ENCODE measurements at regions not wholly inside any gene's neighbourhood (a gene's known extent, or its start where the extent isn't known, plus 50 kb on each side); places are given as distances from the start of the nearest gene placed in this dataset.
"Not testable (repeated sequence)": the region's sequence is repeated elsewhere in the genome, so short reads cannot be mapped to it uniquely, and the experiment has no call there.

- not testable (repeated sequence) for DNase-seq
These were observed 344.1 kb upstream of the ZNF32 start for GRCh38 chr10:43992816-43993215.

DNA sequence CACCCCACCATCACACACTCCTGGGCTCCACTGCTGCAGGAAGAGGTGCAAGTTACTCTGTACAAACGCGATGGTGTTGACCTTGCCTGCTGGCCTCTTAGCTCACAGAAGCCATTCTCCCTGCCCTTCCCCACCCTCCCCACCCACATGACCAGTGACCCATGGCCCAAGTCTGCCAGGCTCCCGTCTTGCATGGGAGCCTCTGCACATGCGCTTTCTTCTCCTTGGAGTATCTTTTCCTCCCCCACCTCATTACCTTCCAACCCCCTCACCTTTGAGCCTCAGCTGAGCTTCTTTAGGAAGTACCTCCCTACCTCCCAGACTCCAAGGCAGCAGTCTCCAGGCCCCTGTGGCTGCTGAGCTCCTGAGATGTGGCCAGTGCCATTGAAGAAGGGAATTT is 337.7 kb upstream of the ZNF32 start:
- no peak for DNase-seq

DNA sequence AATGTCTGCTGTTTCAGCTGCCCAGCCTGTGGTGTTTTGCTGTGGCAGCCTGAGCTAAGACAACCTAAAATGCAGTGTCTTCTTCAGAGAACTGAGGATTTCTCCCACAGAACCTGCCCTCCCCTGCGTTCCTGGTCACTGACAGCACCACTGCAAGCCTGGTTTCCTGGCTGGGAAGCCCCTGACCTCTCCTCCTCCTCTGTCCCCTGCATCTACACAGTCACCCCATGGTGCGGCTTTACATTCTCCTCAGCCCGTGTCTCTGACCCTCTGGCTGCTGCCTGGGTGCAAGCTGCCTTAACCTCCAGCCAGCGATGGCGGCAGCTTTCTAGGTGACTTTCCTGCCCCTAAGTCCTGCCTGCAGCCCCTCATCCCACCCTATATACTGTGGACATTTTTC is 337.3 kb upstream of the ZNF32 start:
- no peak for DNase-seq

- no peak for DNase-seq
These were observed 335.2 kb upstream of the ZNF32 start for GRCh38 chr10:43983856-43984271.

DNA sequence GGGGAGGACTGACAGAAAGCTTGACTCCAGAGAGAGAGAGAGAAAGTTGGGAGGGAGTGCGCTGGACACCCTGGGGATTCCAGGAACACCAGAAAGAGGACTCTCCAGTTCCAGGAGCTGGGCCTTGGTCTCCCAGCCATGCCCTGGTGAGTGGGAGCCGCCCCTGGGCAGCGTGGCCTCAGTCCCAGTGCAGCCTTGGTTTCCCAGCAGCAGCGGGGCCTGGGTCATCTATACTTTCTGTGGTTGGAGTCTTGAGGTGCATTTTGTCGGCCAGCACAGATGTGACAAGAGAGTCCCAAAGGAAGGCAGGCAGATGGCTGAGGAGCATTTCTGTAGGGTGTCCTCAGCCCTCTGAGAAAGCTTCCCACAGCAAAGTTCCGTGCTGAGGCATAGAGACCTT is 334.7 kb upstream of the ZNF32 start:
- DNase-seq, result no peak

DNA sequence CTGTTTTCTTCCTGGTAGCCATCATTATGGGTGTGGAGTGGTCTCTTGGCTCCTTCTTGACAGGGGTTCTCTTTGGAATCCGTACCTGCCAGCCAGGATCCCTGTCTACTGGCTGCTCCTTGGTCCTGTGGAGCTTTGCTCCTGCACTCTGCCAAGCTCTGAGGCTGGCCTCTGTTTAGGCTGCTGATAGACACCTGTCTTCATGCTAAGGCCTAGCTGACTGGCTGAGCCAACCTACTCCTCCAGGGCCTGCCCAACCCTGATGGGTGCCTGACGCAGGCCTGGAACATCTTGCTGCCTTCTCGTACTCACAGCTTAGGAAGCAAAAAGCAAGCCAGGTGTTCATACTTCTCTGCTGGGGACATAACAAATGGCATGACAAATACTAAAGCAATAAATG is 333.6 kb upstream of the ZNF32 start:
- no peak for DNase-seq

GRCh38 chr10:43981696-43982095 is 333.0 kb upstream of the ZNF32 start:
- no peak for DNase-seq

DNA sequence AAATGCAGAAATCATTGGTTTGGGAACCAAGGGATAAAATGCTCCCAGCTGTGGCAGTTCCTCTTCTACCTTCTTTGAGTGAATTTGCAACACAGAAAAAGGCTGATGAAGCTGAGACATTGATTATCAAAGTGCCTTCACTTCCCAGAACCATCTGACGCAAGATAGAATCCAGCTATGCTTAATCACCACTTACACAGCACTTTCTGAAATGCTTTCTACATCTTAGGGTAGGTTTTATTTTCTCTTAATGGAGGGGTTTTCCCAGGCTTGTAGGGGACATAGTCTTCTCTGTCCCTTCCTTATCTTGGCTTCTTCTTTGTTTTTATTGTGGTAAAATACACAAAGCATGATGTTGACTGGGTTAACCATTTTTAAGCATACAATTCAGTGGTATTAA is 332.6 kb upstream of the ZNF32 start:
- DNase-seq, result no peak

DNA sequence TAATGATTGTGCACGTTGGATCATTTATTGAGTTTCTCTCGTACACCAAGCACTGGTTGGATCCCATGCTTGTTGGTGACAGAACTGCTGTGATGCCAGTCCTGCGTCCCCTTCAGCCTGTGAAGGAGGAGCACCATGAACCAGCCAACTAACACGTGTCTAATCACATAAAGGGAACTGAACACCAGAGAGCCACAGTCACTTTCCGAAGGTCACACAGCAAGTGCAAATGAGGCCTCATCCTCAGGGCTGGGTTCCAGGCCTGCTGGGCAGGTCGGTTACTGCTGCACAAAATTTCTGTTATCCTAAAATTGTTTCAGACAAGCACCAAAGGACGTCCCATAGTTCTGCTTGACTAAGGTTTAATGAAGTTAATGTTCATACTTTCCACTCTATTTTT is 332.0 kb upstream of the ZNF32 start:
- DNase-seq, result no peak

DNA sequence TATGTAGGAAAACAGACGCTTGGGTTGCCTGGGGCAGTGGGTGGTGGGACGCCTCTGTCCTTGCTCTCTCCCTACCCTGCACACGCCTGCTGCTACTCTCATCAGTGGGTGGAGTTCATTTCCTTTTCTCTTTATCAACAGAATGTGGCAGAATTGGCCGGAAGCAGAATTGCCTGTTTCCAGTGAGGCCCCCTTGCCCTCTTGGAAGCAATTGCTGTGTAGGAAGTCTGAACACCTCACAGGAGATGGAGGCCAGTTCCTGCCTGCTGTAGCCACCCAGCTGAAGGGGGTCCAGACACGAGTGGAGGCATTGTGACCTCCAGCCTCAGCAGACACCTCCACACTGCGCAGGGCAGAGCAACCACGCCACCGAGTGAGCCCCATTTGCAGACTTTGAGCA is 331.6 kb upstream of the ZNF32 start:
- DNase-seq, result no peak

DNA sequence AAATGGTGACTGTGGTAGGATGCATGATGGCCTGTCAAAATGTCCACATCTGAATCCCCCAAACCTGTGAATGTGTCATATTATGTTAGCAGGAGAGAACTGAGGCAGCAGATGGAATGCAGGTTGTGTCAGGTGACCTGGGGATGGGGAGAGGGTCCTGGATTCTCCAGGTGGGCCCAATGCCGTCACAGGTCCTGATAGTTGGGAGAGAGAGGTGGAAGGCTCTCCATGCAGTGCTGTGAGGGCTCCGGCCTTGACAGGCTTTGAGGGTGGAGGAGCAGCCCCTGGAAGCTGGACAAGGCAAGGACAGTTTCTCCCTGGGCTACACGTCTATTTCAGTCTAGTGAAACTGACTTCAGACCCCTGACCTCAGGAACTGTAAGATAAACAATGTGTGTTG is 330.9 kb upstream of the ZNF32 start:
- no peak for DNase-seq

DNA sequence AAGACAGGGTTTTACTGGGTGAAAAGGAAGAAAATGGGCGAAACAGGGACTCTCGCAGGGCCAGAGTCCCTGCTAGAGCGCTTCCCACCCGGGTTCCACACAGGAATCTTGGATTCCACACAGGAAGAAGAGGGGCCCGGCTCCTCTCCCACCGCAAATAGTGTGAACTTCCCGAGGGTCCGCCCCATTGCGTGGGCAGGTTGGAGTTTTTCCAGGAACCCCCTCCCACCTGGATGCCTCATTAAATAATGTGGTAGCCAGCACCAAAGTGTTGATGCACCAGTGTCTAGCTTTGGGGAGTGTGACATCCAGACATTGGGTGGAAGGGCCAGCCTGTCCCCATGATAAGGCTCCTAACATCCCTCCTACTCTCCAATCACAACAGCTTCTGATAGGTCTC is 330.3 kb upstream of the ZNF32 start:
- no peak for DNase-seq

DNA sequence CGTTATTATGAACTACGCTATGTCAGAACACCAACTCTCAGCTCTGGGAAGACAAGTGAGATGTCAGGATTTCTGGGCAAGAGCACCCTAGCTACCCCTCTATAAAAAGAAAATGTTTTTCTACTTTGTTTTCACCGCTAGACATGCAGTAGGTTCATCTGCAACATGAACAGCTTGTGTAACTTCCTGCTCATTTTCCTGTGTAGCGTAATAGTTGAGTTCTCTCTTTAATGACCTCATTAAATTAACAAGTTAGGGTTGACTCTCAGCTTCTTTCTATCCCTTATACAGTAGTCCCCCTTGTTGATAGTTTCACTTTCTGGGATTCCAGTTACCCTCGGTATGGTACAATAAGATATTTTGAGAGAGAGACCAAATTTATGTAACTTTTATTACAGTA is 329.4 kb upstream of the ZNF32 start:
- no peak for DNase-seq

- no peak for DNase-seq
These were observed 327.6 kb upstream of the ZNF32 start for GRCh38 chr10:43976292-43976691.

- DNase-seq, result no peak
These were observed 325.1 kb upstream of the ZNF32 start for GRCh38 chr10:43973801-43974200.

DNA sequence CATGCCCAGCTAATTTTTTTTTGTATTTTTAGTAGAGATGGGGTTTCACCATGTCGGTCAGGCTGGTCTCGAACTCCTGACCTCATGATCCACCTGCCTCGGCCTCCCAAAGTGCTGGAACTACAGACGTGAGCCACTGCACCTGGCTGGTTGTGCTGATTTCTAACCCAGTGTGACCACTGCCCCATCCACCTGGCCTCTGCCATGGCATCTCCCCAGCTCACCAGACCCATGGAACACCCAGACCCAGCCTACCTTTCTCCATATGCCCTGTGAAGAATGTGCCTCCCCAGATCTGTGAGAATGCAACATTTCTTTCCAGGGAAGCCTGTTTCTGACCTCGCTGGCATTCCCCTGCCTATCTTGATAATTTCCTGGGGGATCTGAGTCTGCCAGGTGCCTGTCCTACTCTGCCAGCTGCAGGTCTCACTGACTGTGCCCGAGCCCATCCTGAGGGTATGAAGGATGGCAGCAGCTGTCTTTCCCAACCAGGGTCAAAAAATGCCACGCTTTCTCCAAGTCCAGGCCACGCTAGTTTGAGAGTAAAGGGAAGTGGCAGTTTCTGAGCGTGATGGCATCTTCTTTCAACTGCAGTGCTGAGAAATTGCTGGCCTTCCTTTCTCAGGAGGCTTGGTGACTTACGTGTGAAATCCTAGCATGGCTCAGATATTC is 324.4 kb upstream of the ZNF32 start:
- no peak for DNase-seq

- DNase-seq, result no peak
These were observed 323.3 kb upstream of the ZNF32 start for GRCh38 chr10:43971981-43972380.

- no peak for DNase-seq
These were observed 322.6 kb upstream of the ZNF32 start for GRCh38 chr10:43971306-43971705.

DNA sequence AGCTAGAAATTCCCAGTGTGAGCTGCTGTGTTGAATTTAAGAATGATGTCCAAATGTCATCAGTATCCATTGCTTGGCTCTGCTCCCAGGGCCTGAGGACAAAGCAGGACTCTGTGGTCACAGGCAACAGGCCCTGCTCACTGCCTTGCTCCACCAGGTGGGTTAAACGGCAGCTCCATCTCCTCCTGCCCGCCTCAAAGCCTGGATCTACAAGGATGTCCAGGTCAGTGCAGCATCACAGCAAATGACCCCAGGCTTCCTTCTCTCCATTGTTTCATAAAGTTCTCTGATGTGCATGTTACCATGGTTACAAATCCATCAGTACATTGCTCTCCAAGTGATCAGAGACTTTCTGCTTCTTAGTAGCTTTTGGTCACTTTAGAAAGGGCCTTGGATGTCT is 322.0 kb upstream of the ZNF32 start:
- DNase-seq, result no peak

DNA sequence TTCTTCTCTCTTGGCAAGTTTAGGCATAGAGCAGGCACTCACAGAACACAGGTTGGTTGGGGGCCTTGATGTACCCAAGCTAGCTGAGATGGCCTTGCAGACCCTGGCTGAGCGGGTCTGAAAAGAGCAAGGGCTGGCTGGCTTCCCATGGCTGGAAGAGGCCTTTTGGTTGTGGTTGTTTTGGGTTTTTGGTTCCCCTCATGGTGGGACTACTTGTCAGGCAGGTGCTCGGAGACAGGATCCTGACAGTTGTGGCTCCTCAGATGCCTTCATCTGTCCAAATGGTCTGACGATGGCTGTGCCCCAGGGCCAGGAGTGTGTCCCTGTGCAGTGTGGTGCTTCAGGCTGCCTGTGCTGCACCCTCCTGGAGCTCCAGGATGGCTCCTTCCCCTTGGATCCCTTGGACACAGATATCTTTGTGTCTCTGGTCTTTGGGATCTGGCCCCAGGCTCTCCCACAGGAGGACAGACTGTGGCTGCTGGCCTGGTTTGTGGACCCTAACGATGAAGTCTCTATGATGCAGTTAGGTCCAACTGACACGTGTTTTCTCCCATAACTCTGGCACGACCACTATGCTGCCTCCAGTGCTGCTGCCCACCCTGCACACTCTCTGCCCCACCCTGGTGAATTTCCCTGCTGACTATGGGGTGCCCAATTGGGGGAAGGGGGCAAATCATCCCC is 321.5 kb upstream of the ZNF32 start:
- DNase-seq, result no peak

DNA sequence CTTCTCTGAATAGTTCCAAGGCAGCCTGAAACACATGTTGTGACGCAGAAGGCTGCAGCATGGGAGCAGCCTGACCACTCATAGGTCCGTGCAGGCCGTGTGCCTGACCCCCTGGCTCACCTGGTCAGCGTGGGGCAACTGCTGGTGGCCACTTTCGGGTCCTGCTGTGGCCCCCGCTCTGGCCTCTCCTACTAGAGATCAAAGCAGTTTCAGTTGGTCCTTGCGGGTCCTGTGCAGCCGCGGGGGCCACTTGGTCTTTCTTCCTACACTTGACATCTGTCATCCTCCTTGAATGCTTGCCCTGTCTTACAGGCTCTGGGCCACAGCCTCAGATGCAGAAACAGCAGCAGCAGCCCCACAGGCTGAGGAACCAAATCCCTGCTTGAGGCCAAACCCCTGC is 320.8 kb upstream of the ZNF32 start:
- no peak for DNase-seq

GRCh38 chr10:43968961-43969360 is 320.3 kb upstream of the ZNF32 start:
- no peak for DNase-seq

DNA sequence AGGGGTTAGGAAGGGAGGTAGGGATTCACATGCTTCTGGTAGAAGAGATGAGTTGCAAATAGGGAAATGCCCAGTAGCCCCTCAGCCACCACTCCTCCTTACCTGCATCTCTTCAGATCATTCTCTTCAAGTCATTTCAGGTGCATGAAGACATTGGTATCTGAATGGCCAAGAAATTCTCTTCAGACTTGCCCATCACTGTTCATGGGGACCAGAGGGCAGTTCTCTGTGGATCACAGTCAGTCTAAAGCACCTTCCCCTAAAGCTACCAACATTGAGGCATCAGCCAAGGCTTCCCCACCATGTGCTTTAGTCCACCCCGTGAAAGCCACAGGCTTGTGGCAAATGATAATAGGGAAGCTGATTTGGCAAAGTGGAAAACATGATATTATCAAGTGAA is 319.4 kb upstream of the ZNF32 start:
- DNase-seq, result no peak

- no peak for DNase-seq
These were observed 317.9 kb upstream of the ZNF32 start for GRCh38 chr10:43966571-43966965.

DNA sequence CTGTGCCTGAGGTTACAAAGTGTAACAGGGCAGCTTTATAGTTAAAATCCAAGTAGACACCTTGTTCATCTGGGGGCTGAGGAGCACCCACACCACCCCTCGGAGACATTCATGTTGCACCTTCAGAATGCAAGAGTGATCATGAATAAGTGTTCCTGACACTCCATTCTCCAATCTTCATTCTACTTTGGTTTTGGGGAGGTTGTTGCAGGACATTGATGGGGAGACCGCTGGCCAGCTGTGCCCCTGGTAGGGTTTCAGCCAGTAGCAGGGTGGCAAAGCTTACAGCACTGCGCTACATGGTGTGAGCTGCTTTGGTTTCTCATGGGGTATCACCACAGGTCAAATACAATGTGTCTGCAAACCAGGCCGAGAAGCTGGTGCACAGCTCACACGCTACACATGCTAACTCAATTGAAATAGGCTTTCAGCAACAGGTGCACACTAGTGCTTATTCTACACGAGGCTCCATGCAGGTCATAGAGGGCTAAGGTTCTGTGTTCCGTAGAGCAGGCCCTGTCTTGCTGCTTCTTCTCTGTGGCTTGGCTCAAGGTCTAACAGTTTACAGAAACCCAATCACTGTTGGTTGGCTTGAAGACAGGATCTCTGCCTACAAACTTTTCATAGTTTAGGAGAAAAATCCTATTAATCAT is 317.4 kb upstream of the ZNF32 start:
- DNase-seq, result no peak
